GM18909 (cell line): ENCODE measurements at regions not wholly inside any gene's neighbourhood (a gene's known extent, or its start where the extent isn't known, plus 50 kb on each side); places are given as distances from the start of the nearest gene placed in this dataset.
"Not testable (repeated sequence)": the region's sequence is repeated elsewhere in the genome, so short reads cannot be mapped to it uniquely, and the experiment has no call there.

Source experiments
- ATAC-seq: cut with Tn5 transposase; IDR thresholded peaks from one replicate; pipeline ENCODE4 v1.9.1; 2021; ENCODE audit warnings: mild to moderate bottlenecking; ENCODE audit not compliant: unreplicated experiment, poor library complexity

DNA sequence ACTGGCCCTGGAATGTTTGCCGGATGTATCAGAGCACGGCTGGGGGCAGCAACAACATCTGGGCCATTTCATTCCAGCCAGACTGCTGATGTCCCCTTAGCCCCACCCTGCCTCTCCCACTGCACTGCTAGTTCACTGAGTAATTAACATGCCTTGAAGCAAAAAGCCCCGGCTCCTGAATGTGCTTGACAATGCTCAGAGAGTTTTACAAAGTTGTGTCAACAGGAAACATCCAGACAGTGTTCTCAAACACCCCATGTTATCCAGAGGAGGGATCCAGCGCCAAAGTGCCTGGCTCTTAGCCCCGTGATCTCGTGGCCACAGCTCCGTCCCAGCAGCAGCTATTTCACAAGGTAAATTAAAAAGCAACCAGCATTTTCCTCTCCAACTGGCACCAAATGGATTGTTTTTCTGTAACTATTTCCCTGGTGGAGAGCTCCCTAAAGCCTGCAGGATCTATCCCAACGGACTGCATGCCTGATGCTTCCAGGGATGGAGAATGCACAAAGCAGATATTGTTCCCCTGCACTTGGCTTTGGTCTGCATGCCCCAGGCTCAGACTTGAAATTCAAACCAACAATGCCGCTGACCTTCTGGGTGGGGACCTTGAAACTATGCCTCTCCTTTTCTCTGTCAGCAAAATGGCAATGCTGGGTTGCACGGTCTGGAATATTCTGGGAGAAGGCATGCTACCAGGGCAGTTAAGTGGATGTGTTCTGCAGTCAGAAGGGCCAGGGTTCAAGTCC is 115.6 kb upstream of the CDH5 start:
- no peak for ATAC-seq

DNA sequence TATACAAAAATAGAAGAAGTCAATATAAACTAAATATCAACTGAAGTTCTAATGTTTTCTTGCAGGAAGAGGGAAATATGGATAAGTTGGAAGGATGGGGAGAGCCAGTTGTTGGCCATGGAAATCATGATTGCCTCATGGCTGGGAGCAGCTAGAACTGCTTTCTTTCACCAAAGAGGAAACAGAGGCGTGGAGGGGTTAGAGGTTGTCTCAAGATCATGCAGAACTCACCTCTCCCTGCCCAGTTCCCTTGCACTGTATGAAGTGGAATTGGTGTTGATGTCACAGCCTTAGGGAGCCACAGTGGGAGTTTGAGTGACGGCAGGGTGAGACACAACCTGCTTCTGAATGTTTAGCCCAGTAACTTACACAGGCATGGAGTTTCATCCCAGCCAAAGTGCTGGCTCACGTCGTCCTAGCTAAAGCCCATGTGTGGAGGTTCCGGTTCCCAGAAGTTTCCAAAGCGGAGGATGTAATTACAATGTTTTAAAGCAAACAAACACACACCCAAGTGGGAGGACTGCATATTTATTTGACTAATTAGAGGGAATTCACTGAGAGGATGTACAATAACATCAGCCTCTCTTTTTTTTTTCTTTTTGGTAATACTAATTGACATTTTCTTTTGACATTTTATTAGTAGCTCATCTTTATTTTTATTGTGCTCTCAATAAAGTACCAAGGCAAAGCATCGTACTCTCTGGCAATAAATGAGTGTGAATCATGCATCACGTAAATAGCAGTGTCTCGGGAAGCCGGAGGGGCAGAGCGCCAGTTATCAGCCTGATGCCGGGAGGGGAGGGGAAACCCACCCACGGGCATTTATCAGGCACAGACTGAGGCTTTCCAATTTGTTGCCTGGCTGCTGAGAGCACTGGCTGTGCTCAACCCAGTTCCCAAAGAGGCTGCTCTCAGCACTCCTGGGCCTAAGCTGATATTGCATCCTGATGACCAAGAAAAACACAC is 118.7 kb upstream of the CDH5 start:
- no peak for ATAC-seq

DNA sequence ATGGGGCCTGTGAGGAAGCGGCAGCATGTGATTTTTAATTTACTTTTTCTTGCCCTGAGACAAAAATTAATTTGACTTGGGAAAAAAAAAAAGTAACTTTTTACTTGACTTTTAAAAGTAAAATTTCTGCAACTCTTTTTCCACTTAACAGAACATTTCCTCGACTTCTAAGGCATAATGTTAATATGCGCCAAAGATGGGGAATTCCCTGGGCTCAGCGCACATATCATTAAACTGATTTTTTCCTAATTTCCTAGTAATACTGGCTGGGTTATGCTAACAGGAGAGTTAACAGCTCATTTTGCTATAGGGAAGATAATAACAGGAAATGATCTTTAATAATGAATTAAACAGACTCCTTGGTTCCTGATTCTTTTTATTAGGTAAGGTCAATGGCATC is 120.6 kb upstream of the CDH5 start:
- no peak for ATAC-seq

DNA sequence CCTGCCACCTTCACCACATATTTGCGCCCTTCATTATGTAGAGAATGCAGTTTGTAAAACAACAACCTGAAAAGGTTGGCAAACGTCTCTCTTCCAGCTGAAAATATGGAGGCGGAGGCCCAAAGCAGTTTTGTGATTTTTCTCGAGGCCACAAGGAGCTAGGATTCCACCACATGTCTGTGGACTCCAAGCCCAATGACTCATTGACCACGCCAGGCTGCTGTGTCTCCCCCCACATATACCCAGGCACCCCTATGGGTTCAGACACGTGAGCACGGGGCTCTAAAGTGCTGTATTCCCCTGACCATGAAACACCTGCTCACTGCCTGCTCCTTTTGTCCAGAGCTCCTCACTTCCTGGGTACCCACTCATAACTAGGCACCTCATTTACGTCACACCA is 121.4 kb upstream of the CDH5 start:
- no peak for ATAC-seq

DNA sequence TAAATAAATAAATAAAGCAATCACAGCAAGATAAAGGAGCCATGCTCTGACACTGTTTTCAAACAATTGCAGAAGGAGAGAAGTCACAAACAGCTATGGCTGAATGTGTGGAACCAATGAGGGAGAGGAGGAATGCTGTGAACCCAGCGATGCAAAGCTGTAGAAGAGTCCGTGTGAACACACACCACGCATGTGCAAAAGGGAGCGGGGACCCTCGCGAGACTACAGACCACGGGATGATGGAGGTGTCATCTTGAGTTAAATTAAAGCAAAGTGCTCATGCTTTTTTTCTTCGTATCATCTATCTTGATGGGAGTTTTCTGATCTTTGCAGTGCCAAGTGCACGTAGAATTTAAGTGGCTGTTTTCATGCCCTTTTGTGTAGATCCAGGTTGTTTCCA is 123.8 kb upstream of the CDH5 start:
- no peak for ATAC-seq

DNA sequence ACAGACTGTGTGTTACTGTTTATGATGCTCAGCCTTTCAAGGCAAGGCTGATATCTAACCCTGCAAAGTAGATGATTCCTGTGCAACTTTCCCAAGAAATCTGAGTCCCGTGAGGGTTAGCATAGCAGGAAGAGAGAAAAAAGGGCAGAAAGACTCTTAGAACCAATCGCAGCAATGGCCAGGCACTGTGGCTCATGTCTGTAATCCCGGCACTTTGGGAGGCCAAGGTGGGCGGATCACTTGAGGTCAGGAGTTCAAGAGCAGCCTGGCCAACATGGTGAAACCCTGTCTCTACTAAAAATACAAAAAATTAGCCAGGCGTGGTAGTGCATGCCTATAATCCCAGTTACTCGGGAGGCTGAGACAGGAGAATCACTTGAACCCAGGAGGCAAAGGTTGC is 124.3 kb upstream of the CDH5 start:
- ATAC-seq: not testable (repeated sequence)

DNA sequence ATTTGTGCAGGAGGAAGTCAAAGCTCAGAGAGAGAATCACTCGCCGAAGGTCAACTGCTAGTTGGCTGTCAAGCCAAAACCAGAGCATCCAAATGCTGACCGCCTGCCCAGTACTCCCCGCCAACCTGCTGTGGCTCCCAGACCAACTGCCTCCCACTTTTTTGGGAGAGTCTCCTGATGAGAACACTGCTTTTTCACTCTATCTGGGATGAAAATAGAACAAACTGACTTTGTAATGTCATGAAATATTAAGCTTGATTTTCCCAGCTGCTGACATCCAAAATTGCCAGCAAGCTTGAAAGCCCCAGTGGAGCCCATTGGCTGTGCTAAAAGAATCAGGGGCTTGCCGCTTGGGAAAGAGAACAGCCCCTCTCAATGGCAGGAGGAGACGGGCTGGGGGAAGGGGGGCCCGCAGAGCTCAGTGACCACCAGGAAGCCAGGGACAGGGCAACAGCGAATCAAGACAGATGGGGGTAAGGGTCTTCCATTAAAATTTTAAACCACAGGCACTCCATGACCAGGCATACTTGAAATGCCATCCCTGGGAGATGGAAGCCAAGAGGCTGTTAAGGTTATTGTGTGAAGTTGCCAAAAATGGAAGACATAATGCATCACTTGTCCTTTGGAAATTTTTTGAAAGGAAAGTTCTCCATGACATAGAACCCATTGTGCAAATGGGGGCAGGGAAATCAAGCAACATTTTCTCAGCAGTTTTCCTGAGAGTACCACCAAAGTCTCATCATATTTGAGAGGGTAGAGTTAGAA is 125.7 kb upstream of the CDH5 start:
- ATAC-seq: no peak

DNA sequence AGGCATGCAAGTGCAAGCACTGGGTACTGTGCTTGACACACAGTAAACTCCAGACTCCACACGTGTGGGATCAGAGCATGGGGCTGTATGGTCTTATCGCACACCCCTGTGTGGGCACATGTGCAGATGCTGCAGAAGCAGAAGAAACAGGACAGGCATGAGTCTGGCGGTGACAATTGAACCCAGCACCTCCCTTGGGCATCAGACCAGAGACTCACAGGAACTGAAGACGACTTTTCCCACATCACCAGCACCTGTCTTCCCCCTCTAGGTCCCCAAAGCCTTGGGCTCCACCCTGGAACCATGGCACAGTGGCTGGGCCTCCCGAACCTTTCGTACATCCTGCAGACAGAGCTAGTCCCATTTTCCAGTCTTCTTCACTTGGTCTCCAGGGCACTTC is 126.4 kb upstream of the CDH5 start:
- no peak for ATAC-seq

DNA sequence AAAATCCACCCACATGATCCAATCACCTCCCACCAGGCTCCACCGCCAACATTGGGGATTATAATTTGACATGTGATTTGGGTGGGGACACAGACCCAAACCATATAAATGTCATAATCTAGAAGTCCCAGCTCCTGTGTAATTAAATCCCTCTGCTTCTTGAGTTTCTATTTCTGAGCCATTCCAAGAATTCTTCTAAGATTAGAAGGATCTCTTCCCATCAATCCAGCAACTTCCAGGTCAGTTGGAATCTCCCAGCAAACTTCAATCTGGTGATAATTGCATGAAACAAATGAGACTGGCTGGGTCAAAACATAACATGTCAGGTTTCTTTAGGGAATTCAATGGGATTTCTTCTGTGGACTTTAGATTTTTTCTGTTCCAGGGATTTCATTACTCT is 127.8 kb upstream of the CDH5 start:
- no peak for ATAC-seq

DNA sequence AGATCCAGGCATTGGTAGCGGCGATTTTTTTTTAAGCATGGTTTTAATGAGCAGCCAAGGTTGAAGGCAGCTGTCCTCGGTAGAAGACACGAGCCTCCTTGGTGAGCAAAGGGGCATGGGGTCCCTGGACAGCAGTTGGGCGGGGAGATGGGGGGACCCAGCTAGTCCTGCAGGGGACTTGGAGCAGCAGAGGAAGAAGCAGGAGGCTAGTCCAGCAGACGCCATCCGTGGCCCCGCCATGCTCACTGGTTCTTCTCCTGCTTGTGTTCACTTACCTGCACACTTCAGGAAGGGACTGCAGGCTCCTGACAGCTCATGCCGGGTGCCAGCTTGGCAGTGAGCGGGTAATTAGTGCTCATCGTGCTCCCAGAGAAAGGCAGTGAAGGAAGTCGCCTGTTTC is 130.2 kb upstream of the CDH5 start:
- no peak for ATAC-seq

DNA sequence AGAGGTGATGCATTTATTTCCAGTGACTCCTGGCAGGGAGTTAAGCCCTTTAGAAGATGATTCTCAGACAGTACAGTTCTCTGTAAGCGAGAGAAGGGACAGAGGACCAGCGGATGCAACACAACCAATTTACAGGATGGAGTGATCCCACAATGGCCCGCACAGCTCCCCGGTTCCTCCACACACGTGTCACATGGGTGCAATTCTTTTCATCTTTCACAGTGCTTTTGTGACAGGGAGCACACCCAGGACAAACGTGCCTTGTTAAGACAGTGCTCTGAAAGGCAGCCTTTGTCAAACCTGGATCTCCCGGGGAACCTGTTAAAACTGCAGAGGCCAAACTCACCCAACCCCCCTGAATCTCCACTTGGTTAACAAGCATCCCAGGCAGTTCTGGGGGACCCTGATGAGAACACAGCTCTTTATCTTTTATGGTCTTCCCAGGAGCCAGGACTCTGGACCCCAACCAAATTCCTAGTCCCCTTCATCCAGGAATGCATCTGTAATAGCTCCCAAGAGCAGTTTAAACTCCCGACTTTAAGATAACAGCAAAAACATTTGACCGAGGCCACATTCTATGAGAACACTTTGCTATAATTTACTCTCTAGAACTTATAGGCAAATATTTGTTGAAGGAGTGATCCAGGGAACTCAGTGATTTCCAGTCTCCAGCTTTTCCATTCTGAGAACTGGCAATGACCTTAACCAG is 134.9 kb upstream of the CDH5 start:
- no peak for ATAC-seq

DNA sequence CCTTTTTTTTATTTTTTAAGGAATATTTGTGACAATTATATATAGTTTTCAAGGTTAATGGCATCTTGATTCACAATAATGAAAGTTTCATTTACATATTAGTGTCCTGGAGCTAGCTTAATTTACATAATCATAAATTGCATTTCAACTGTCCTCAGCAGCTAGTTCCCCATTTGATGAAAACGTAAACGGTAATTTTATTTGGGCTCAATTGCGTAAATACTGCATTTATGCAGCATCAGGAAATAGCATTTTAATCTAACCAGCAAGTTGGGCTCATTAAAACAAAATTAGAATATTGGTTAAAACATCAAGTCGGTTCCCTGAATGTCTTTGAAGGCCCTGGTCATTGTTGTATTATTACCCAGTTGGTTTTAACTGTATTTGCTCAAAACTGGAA is 136.8 kb upstream of the CDH5 start:
- ATAC-seq: no peak

DNA sequence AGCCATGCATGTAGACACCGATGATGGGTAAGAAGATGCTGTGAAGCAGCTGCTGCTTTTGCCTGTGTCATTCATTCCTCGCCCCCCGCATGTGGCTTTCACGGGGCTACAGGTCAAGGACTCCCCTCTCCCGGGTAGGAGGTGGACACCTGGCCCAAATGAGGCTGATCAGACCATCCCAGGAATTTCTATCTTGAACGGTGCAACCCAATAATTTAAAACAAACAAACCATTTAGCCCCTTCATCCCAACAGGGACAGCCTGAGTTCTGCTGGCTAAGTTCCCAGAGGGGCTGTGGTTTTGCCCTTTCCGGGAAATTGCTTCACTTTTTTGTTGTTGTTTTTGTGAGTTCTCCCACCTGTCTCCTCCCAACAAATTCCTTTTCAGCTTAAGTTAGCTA is 137.7 kb upstream of the CDH5 start:
- no peak for ATAC-seq

DNA sequence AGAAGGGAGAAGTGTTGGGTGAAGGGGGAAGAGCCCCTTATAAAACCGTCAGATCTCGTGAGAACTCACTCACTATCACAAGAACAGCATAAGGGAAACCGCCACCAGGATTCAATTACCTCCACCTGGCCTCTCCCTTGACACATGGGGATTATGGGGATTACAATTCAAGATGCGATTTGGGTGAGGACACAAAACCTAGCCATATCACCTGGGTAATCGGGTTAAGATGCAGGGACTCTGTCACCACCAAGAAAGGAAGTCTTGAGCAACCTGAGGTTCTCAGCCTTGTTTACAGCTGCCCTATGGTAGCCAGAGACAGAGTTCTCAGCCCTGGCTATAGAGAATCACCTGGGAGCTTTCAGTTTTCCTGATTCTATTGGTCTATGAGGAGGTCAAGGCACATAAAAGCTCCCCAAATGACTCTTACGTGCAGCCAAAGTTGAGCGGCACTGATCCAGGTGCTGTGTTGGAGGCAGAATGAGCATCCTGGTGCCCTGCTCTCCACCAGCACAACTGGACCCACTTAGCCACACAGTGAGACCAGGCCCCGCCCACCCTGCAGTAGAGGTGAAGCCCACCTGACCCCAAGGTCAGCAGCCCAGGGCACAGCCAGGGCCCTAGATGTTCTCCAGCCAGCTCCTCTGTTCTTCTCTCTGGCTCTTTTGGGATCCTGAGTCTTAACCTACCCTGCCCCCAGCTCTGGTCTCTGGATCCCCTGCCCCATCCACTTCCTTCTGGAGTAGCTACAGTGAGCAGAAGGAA is 138.5 kb upstream of the CDH5 start:
- ATAC-seq: no peak

DNA sequence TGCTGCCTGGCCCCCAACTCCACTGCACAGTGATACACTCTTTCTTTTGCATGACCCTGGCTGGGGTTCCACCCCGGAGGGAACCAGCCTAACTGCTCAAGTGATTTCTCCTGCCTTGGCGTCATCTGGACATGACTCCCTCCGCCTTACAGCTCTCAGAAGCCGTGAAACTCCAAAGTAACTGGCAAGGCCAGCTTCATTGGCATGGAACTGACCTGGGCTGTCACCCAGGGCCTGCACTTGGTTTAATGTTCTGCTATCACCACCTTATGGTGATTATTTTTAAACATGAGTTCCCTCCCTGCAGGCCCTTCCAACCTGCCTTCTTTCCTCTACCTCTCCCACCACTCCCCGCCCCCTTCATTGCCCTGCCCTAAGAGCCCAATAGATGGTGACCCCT is 139.7 kb upstream of the CDH5 start:
- ATAC-seq: no peak

DNA sequence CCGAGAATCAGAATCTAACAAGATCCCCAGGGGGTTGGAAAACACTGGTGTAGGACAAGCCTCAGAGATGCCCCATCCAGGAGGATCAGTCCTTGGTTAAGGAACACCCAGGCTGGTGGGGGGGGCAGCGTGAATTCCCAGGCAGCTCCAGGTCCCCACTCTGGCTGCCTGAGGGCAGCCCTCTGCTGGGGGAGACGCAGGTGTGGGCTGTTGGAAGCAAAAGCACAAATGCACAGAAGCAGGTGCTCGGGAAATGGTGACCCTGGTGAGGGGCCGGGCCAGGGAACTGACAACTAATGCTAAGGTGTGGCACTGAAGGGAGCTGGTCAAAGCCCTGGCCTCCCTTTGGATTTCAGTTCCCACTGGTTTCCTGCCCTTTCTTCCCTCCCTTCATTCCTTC is 140.8 kb upstream of the CDH5 start:
- no peak for ATAC-seq

DNA sequence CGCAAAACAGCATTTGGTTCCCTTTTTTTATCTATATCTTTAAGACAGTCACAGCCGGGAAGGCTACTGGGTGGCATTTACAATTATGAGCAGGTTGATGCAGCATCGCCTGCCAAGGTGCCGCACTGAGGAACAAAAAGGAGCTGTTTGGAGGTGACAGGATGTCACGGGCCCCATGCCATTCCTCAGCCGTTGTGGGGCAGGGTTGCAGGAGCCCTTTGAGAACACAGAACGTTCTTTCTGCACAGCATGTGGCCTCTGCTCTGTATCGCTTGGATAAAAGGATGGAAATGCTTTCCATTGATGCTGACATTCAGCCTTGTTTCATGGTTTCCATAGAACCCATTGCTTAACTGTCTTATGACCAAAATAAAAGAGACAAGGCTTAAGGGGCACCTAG is 141.9 kb upstream of the CDH5 start:
- no peak for ATAC-seq

DNA sequence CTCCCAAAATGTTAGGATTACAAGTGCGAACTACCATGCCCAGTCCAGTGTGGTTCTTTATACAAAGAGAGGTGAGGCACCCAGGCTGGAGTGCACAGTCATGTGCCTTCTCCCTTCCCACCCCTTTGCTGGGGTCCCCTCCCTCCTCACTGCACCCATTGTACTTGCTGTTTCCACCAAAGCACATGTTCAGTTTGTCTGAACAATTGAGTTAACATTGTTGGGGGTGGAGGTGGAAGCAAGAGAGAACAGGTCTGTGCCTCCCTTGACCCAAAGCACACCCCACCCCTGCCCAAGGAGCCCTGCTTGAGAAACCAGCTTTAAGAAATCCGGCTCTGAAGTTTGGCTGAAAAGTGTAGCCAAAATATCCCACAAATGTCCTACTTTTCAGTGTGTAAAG is 142.3 kb upstream of the CDH5 start:
- no peak for ATAC-seq

DNA sequence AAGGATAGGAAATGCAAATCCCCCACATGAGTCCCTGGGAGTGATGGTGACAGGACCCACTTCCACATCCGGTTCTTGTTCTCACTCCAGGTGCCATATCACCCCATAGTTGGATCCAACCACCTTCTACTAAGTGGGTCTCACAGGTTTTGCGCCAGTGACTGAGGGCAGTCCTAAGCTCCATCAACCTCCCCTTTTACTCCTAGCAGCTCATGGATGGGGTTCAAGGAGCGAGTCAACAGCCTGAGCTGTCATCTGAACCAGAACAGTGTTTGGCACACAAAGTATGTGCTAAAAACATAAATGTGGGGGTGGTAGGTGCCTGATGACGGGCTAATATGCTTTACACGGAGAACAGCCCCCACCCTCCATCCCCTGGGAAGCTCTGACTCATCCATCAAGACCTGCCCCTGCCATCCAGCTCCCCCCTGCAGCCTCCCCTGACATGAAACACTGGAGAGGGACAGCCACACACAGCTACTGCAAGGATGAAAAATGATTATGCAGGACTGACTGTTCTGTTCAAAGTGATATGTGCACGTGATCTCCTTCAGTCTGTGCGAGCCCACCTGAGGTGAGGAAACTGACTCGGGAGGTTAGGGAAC is 143.2 kb upstream of the CDH5 start:
- no peak for ATAC-seq
